ENCODE measurements at regions not wholly inside any gene's neighbourhood (a gene's known extent, or its start where the extent isn't known, plus 50 kb on each side); places are given as distances from the start of the nearest gene placed in this dataset.

DNA sequence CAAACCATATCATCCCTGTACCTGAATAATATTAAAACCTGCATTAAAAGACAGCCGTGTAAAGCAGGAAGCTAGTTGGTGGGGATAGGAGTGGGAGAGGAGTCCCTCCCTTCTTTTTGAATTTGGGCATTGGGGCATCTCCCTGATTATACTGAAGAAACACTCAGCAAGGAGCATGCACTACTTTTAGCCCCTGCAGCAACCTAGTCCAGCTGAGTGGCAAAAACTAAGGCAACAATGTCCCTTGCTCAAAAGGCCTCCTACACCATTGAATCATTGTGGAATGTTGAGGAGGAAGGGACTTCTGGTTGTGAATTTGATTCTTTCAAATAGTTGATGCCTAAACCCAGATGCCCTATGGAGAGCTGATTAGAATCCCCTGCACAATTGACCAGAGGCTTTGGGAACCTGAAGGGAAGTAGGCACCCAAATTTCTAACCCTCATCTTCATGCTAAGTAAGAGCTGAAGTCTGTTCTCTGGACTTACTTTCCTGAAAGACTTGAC, 111.7 kb downstream of the DDX1 start:
- DNase-seq = no peak
- H3K4me3 Mint-ChIP-seq = no peak overlapping the region
- H3K4me1 Mint-ChIP-seq = peaks cover 35% of the 10 kb centered on the region
- TF ChIP-seq, protein P1, sequence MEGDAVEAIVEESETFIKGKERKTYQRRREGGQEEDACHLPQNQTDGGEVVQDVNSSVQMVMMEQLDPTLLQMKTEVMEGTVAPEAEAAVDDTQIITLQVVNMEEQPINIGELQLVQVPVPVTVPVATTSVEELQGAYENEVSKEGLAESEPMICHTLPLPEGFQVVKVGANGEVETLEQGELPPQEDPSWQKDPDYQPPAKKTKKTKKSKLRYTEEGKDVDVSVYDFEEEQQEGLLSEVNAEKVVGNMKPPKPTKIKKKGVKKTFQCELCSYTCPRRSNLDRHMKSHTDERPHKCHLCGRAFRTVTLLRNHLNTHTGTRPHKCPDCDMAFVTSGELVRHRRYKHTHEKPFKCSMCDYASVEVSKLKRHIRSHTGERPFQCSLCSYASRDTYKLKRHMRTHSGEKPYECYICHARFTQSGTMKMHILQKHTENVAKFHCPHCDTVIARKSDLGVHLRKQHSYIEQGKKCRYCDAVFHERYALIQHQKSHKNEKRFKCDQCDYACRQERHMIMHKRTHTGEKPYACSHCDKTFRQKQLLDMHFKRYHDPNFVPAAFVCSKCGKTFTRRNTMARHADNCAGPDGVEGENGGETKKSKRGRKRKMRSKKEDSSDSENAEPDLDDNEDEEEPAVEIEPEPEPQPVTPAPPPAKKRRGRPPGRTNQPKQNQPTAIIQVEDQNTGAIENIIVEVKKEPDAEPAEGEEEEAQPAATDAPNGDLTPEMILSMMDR (IDR thresholded peaks at IDR 0.05) = no peak
- H3K27me3 Mint-ChIP-seq (ENCODE audit: low read depth, poor library complexity) = peaks cover 12% of the 10 kb centered on the region
- H3K9me3 Mint-ChIP-seq = peaks cover 13% of the 10 kb centered on the region
- H3K36me3 Mint-ChIP-seq (ENCODE audit: low read depth) = no peaks in the 10 kb centered on the region
- H3K27ac Mint-ChIP-seq = no peak overlapping the region

DNA sequence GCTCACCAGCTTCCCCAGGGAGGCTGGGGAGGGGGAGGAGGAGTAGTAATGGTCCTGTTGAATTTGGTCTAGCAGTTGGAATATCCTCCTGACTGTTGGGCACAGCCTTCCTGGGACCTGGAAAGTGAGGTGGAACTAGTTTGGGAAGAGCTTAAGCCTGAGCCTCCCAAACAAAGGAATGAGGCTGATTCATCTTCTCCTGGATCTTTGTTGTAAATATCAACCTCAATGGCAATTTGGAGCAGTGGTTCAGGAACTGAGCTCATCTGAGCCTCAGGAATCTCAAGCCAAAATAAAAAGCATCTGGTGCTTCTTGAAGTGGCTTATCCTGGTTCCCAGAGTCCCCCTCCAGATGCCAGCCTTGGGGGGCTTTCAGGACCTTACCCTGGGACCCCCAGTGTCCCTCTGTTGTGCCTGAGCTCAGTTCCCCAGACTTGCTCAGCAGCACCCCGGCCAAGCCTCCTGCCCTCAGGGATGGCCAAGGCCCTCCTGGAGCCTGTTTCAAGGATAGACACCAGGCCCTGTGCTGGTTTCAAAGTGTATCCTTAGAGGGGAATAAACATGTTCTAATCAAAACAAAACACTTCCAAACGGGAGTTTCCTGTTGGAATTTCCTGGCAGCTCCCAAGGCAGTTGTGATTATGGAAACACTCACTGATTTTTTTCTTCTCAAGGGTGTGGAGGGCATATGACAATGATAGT, 112.6 kb downstream of the DDX1 start:
- no peak overlapping the region for H3K4me3 Mint-ChIP-seq
- no peak overlapping the region for H3K27ac Mint-ChIP-seq
- peaks cover 42% of the 10 kb centered on the region for H3K4me1 Mint-ChIP-seq
- DNase-seq = no peak
- peaks cover 13% of the 10 kb centered on the region for H3K9me3 Mint-ChIP-seq
- TF ChIP-seq, protein P1 (IDR thresholded peaks at IDR 0.05) = no peak
- H3K36me3 Mint-ChIP-seq (ENCODE audit: low read depth) = no peaks in the 10 kb centered on the region
- H3K27me3 Mint-ChIP-seq (ENCODE audit: low read depth, poor library complexity) = peaks cover 12% of the 10 kb centered on the region

DNA sequence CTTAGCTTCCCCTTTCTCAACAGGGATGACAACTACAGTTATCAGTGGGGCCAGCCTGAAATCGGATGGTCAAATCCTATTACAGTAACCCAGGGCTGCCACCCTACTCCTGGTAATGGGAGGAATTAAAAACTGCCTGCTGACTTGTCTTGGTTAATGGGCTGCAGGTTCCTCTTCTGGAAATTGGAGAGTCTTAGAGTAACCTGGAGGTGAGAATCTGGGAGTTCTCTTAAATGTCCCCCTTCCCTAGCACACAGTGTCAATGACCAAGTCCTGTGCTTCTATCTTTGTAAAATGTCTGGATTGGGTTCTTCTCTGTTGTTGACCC, 113.1 kb downstream of the DDX1 start:
- peak overlapping the region; percentile 81 for H3K27ac Mint-ChIP-seq

DNA sequence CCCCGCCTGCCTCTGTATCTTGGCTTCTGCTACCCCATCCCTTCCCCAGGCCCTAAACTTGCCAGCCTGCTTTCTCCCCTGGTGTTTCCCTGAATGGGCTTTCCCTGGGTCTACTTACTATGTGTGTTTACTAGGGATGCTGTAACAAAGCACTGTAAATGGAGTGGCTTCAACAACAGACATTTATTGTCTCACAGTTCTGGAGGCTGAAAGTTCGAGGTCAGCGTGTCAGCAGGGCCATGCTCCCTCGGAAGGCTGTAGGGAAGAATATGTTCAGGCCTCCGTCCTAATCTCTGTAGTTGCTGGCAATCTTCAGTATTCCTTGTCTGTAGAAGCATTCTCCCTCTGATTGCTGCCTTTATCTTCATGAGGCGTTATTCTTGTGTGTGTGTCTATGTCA, 113.6 kb downstream of the DDX1 start:
- H3K27ac Mint-ChIP-seq = peak overlapping the region; percentile 81
- no peaks in the 10 kb centered on the region for H3K36me3 Mint-ChIP-seq (ENCODE audit: low read depth)
- H3K9me3 Mint-ChIP-seq = peaks cover 22% of the 10 kb centered on the region
- DNase-seq = no peak
- peaks cover 13% of the 10 kb centered on the region for H3K27me3 Mint-ChIP-seq (ENCODE audit: low read depth, poor library complexity)
- TF ChIP-seq, protein P1 (IDR thresholded peaks at IDR 0.05) = no peak
- peaks cover 46% of the 10 kb centered on the region for H3K4me1 Mint-ChIP-seq
- H3K4me3 Mint-ChIP-seq = no peak overlapping the region

More for the DNA sequence above, 113.1 kb downstream of the DDX1 start:
- no peak for DNase-seq
- H3K27me3 Mint-ChIP-seq (ENCODE audit: low read depth, poor library complexity) = peaks cover 10% of the 10 kb centered on the region
- H3K4me1 Mint-ChIP-seq = peaks cover 46% of the 10 kb centered on the region
- no peak overlapping the region for H3K4me3 Mint-ChIP-seq
- H3K9me3 Mint-ChIP-seq = peaks cover 17% of the 10 kb centered on the region
- TF ChIP-seq, protein P1 (IDR thresholded peaks at IDR 0.05) = no peak
- no peaks in the 10 kb centered on the region for H3K36me3 Mint-ChIP-seq (ENCODE audit: low read depth)

DNA sequence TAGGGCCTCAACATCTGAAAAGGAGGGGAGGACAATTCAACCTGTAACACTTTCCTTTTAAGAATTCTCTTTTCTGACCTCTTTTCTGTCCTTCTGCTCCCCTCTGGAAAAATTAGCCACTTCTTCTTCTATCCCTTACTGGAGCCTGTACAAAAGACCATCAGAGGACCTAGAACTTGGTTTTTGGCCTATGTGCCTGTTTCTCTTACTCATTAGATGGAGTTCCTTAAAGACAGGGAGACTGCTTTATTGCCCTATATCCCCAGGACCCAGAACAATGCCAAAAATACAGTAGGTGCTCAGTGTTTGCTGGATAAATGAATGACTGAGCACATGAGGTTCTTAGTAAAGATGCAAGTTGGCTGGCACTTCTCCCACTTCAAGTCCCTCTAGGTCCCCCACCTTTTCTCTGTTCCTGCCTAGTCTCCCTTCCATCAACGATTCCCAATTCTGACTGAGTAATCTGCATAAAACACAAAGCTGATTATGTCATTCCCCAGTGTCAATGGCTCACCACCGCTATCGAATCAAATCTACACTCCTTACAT, 114.2 kb downstream of the DDX1 start:
- Mint-ChIP-seq H3K4me1 (peaks cover 46% of the 10 kb centered on the region), H3K9me3 (peaks cover 22% of the 10 kb centered on the region), H3K4me3 (no peak overlapping the region), H3K27me3 (ENCODE audit: low read depth, poor library complexity) (peaks cover 10% of the 10 kb centered on the region), H3K27ac (no peak overlapping the region), H3K36me3 (ENCODE audit: low read depth) (no peaks in the 10 kb centered on the region)
- no peak for DNase-seq
- TF ChIP-seq, protein P1 (IDR thresholded peaks at IDR 0.05) = no peak

DNA sequence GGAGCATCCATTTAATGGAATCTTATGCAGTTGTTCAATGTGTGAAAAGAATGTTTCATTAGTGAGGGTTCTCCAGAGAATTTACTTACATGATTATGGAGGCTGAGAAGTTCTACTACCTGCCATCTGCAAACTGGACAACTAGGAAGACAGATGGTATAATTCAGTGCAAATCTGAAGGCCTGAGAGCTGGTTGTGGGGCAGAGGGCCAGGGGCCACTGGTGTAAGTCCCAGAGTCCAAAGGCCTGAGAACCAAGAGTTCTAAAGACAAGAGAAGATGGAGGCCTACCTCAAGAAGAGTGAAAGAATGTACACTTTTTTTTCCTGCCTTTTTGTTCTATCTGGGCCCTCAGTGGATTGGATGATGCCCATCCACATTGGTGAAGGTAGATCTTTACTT, 114.8 kb downstream of the DDX1 start:
- Mint-ChIP-seq H3K4me1 (peaks cover 46% of the 10 kb centered on the region), H3K4me3 (no peak overlapping the region), H3K27ac (no peak overlapping the region), H3K27me3 (ENCODE audit: low read depth, poor library complexity) (peaks cover 12% of the 10 kb centered on the region), H3K36me3 (ENCODE audit: low read depth) (no peaks in the 10 kb centered on the region), H3K9me3 (peaks cover 22% of the 10 kb centered on the region)
- no peak for DNase-seq
- TF ChIP-seq, protein P1 (IDR thresholded peaks at IDR 0.05) = no peak
